Keratinocyte (primary cell): ENCODE measurements at regions not wholly inside any gene's neighbourhood (a gene's known extent, or its start where the extent isn't known, plus 50 kb on each side); places are given as distances from the start of the nearest gene placed in this dataset.

ENCODE experiments used
- DNase-seq: peaks from one replicate; pipeline ENCODE4 v3.0.0-alpha.2; 2011; ENCODE audit warnings: low read depth, missing footprints, low spot score
- FAIRE-seq: peaks from 2 replicates; lab custom pipeline; 2011; peaks lifted over from hg19 to GRCh38; lab: Jason Lieb, UNC
- H2AFZ ChIP-seq: 2 replicates; pipeline ENCODE4 v1.6.0; 2012; ENCODE audit warnings: low read length, control low read depth, inconsistent platforms; ENCODE audit not compliant: control insufficient read depth
- H3K27ac ChIP-seq: 2 replicates; pipeline ENCODE4 v1.5.1; 2011; ENCODE audit warnings: low read length; ENCODE audit not compliant: control insufficient read depth, insufficient read depth
- H3K27me3 ChIP-seq: 3 replicates; pipeline ENCODE4 v1.6.0; 2011; ENCODE audit warnings: low read length; ENCODE audit not compliant: control insufficient read depth, insufficient read depth; ENCODE audit errors: extremely low read depth
- H3K36me3 ChIP-seq, 2 experiments: 2 replicates in 1 of 2; 3 replicates in 1 of 2; pipeline ENCODE4 v1.5.1; 2011; ENCODE audit warnings: low read length in 2 of 2, mild to moderate bottlenecking in 1 of 2; ENCODE audit not compliant: control insufficient read depth in 2 of 2, insufficient read depth in 2 of 2; ENCODE audit errors: extremely low read depth in 1 of 2
- H3K4me1 ChIP-seq: 3 replicates; pipeline ENCODE4 v1.5.1; 2011; ENCODE audit warnings: low read length; ENCODE audit not compliant: control insufficient read depth, insufficient read depth; ENCODE audit errors: extremely low read depth
- H3K4me2 ChIP-seq: 3 replicates; pipeline ENCODE4 v1.6.0; 2011; ENCODE audit warnings: low read depth, low read length; ENCODE audit not compliant: control insufficient read depth, insufficient read depth; ENCODE audit errors: extremely low read depth
- H3K4me3 ChIP-seq, 3 experiments: fragments of 200-600 bp in 1 of 3; sonication (generic) in 1 of 3; 2 replicates in 2 of 3; 3 replicates in 1 of 3; pipeline ENCODE4 v1.5.1; 2011 to 2016; ENCODE audit warnings: low read length in 3 of 3, mild to moderate bottlenecking in 3 of 3, control low read depth in 2 of 3, inconsistent platforms in 1 of 3, low read depth in 1 of 3, mixed read lengths in 1 of 3, mixed run types in 1 of 3, moderate library complexity in 1 of 3; ENCODE audit not compliant: control insufficient read depth in 2 of 3, insufficient read depth in 2 of 3; ENCODE audit errors: extremely low read depth in 1 of 3
- H3K79me2 ChIP-seq: 2 replicates; pipeline ENCODE4 v1.6.0; 2012; ENCODE audit warnings: low read length; ENCODE audit not compliant: control insufficient read depth, insufficient read depth
- H3K9ac ChIP-seq: 3 replicates; pipeline ENCODE4 v1.6.0; 2011; ENCODE audit warnings: low read length; ENCODE audit not compliant: control insufficient read depth, insufficient read depth; ENCODE audit errors: extremely low read depth
- H3K9me1 ChIP-seq: 3 replicates; pipeline ENCODE4 v1.6.0; 2011; ENCODE audit warnings: low read length; ENCODE audit not compliant: control insufficient read depth, insufficient read depth; ENCODE audit errors: extremely low read depth
- H3K9me3 ChIP-seq: 2 replicates; pipeline ENCODE4 v1.5.1; 2012; ENCODE audit warnings: low read depth, low read length; ENCODE audit not compliant: control insufficient read depth
- H4K20me1 ChIP-seq: 3 replicates; pipeline ENCODE4 v1.6.0; 2011; ENCODE audit warnings: low read length; ENCODE audit not compliant: control insufficient read depth, insufficient read depth; ENCODE audit errors: extremely low read depth
- EZH2 ChIP-seq: IDR thresholded peaks from one replicate; pipeline ENCODE4 v1.6.1; 2012; ENCODE audit warnings: inconsistent platforms, mild to moderate bottlenecking, low read length, moderate library complexity
- dilution Hi-C: fragments of 300-500 bp; cut with MboI; formaldehyde crosslinking; loops from one replicate; pipeline ENCODE4 v1.7.0; 2020; ENCODE audit warnings: low sequenced_read_pairs; ENCODE audit not compliant: extremely low pct_ligation_motif_present
- TF ChIP-seq, protein P1 (sequence below), 3 experiments: IDR thresholded peaks in 1 of 3; conservative IDR thresholded peaks in 1 of 3; optimal IDR thresholded peaks in 1 of 3; 2 replicates in 2 of 3; 3 replicates in 1 of 3; pipeline versions ENCODE3 to v1.5.1; 2011; ENCODE audit warnings: low read length in 3 of 3, mild to moderate bottlenecking in 3 of 3, moderate library complexity in 2 of 3, control low read depth in 1 of 3, inconsistent platforms in 1 of 3; ENCODE audit not compliant: insufficient read depth in 2 of 3; ENCODE audit errors: extremely low read depth in 1 of 3

- peak overlapping the region; percentile 99 for H3K27ac ChIP-seq
- H3K4me3 ChIP-seq = no peak overlapping the region
- dilution Hi-C loops = loop anchor here (25.0 kb wide), 1 partner anchor 259 kb away; no protein-coding TSS in a partner anchor
- no peaks in the 10 kb centered on the region for H3K36me3 ChIP-seq
- no peaks in the 10 kb centered on the region for H3K27me3 ChIP-seq
- TF ChIP-seq EZH2 = no peak
- TF ChIP-seq, protein P1, sequence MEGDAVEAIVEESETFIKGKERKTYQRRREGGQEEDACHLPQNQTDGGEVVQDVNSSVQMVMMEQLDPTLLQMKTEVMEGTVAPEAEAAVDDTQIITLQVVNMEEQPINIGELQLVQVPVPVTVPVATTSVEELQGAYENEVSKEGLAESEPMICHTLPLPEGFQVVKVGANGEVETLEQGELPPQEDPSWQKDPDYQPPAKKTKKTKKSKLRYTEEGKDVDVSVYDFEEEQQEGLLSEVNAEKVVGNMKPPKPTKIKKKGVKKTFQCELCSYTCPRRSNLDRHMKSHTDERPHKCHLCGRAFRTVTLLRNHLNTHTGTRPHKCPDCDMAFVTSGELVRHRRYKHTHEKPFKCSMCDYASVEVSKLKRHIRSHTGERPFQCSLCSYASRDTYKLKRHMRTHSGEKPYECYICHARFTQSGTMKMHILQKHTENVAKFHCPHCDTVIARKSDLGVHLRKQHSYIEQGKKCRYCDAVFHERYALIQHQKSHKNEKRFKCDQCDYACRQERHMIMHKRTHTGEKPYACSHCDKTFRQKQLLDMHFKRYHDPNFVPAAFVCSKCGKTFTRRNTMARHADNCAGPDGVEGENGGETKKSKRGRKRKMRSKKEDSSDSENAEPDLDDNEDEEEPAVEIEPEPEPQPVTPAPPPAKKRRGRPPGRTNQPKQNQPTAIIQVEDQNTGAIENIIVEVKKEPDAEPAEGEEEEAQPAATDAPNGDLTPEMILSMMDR (optimal IDR thresholded peaks at IDR 0.05 in 1 of 3, IDR thresholded peaks at IDR 0.05 in 1 of 3, conservative IDR thresholded peaks at IDR 0.05 in 1 of 3; ENCODE audit: extremely low read depth in 1 of 3, insufficient read depth in 2 of 3, low read length in 3 of 3) = no peak
- H3K4me1 ChIP-seq = peaks cover 34% of the 10 kb centered on the region
- H3K4me2 ChIP-seq = no peak overlapping the region
- H3K9me3 ChIP-seq = no peaks in the 10 kb centered on the region
- H4K20me1 ChIP-seq = no peaks in the 10 kb centered on the region
- no peak overlapping the region for H3K9ac ChIP-seq
- H3K79me2 ChIP-seq = no peaks in the 10 kb centered on the region
- FAIRE-seq = peak; percentile 48
- no peaks in the 10 kb centered on the region for H3K9me1 ChIP-seq
- H2AFZ ChIP-seq = no peak overlapping the region
- DNase-seq = no peak
Observed at GRCh38 chr6:111971181-111971841, 82.6 kb upstream of the CCN6 start.

DNA sequence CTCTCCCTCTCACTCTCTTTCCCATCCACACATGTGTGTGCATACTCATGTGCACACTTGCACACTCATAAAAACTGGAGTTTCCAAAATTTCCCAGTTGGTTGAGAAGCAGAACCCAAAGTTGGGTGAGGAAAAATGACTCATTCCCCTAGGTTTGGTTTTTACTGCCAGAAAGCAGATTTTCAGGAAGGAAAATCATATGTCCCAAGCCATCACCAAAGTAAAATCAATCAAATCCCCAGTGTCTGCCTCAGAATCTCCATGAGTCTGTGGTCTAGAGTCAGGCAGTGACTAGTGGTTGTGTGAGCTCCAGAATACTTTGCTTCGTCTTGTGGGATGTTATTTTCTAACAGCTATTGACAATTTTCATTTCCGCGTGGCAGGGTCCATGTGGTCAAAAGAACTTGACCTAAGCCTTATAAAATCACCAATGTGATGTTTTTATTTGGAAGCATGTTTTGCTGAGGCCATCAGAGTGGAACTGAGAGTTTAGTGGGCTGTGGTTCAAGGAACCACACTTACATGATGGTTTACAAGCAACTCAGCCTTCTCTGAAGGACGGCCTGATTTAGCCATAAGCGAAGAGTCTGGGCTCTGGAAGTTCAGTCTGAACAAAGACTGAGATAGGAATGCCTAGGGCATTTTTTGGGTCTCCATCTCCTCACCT is 81.9 kb upstream of the CCN6 start:
- Histone ChIP-seq H3K9me3 (no peaks in the 10 kb centered on the region), H3K4me2 (peak overlapping the region; percentile 90), H3K27me3 (no peaks in the 10 kb centered on the region), H3K4me1 (peaks cover 34% of the 10 kb centered on the region), H3K4me3 (no peak overlapping the region), H3K36me3 (no peaks in the 10 kb centered on the region), H3K9me1 (no peaks in the 10 kb centered on the region), H2AFZ (peak overlapping the region; percentile 86), H3K27ac (peak overlapping the region; percentile 99), H3K9ac (peak overlapping the region; percentile 90), H4K20me1 (no peaks in the 10 kb centered on the region), H3K79me2 (no peaks in the 10 kb centered on the region)
- dilution Hi-C loops = loop anchor here (25.0 kb wide), 1 partner anchor 260 kb away; no protein-coding TSS in a partner anchor
- TF ChIP-seq, protein P1 (optimal IDR thresholded peaks at IDR 0.05 in 1 of 3, IDR thresholded peaks at IDR 0.05 in 1 of 3, conservative IDR thresholded peaks at IDR 0.05 in 1 of 3; ENCODE audit: extremely low read depth in 1 of 3, insufficient read depth in 2 of 3, low read length in 3 of 3) = no peak
- no peak for TF ChIP-seq EZH2
- no peak for DNase-seq
- FAIRE-seq = peak; percentile 62
